ENCODE measurements at regions not wholly inside any gene's neighbourhood (a gene's known extent, or its start where the extent isn't known, plus 50 kb on each side); places are given as distances from the start of the nearest gene placed in this dataset.

DNA sequence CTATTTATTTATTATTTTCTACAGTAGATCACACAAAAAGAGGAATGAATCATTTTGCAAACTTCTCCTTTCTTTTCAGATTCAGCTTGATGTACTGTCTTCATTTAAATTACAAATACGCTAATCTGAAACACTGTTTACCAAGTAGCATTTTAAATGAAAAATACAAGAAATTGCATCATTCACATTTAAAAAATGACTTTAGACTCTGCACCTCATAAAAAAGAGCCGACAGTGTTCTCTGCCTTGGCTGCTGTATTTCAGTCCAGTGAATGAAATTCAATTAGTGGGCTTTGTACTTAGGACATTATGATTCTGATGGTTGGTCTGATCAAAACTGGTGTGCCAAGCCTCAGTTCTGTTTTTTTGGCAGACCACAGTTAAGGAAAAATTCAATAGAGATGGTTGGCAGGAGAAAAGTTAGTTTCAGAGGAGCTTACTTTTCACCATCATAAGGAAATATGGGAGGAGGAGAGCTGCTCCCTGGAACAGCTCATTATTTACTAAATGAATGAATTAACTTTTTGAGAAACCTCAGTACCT lies 222.4 kb upstream of the ESRRG start:
- TF ChIP-seq POLR2A (IDR thresholded peaks at IDR 0.05; ENCODE audit: low read depth, low read length): no peak
- no peak for TF ChIP-seq POLR2AphosphoS5 (IDR thresholded peaks at IDR 0.05; ENCODE audit: low read depth, low read length)
- TF ChIP-seq TAF1 (IDR thresholded peaks at IDR 0.05; ENCODE audit: borderline replicate concordance, low read depth, low read length): no peak

Data from GM12892 (cell line).